GM23248 (cell line): ENCODE measurements at regions not wholly inside any gene's neighbourhood (a gene's known extent, or its start where the extent isn't known, plus 50 kb on each side); places are given as distances from the start of the nearest gene placed in this dataset.

Experiments used
- EZH2 ChIP-seq: fragments of 200-600 bp; sonication (generic); IDR thresholded peaks from 2 replicates; pipeline ENCODE4 v1.6.1; 2018; ENCODE audit warnings: antibody characterized with exemption, mild to moderate bottlenecking; ENCODE audit not compliant: insufficient read depth, poor library complexity, severe bottlenecking
- EZH2phosphoT487 ChIP-seq: fragments of 200-600 bp; sonication (generic); IDR thresholded peaks from 2 replicates; pipeline ENCODE4 v1.6.1; 2018; ENCODE audit warnings: antibody characterized with exemption, moderate library complexity, mild to moderate bottlenecking, low read depth; ENCODE audit not compliant: insufficient read depth

DNA sequence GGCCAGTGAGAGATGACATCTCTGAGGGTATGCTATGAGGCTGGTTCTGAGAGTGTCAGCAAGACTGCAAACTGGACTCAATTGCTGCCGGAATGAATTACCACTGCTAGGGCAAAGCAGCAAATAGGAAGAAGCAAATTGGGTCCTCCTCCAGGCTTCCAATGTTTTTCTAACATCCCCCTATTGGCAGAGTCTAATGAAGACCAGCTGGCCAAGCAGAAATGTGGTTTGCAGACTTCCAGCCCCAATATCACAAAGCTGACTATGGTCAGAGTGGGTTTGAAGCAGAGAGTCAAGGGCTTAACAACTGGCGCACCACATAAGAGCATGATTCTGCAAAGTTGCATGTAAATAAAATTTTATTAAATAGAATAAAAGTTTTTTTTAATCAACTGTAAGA lies 225.4 kb upstream of the GLRA2 start:
- TF ChIP-seq EZH2 (no peak), EZH2phosphoT487 (no peak)
